HEK293T (cell line): ENCODE measurements at regions not wholly inside any gene's neighbourhood (a gene's known extent, or its start where the extent isn't known, plus 50 kb on each side); places are given as distances from the start of the nearest gene placed in this dataset.

Experiments
- CTCF ChIA-PET: fragments of 350-600 bp; formaldehyde crosslinking; extraction: SDS; loops from one replicate; lab custom pipeline; 2021; ENCODE audit warnings: antibody characterized with exemption, inconsistent platforms; lab: Yijun Ruan, JAX
- POLR2A ChIA-PET: fragments of 350-600 bp; formaldehyde crosslinking; extraction: SDS; loops from one replicate; lab custom pipeline; 2020; ENCODE audit warnings: antibody characterized with exemption, inconsistent platforms; lab: Yijun Ruan, JAX
- DNase-seq: peaks from one replicate; pipeline ENCODE4 v3.0.0; 2012; ENCODE audit warnings: mixed read lengths; ENCODE audit errors: extremely low spot score
- ARNT ChIP-seq: fragments of 450-650 bp; IDR thresholded peaks from 2 replicates; pipeline ENCODE4 v1.6.1; 2017; ENCODE audit warnings: mild to moderate bottlenecking
- BHLHE40 ChIP-seq: fragments of 450-650 bp; IDR thresholded peaks from 2 replicates; pipeline ENCODE4 v1.6.1; 2016; ENCODE audit warnings: mild to moderate bottlenecking, moderate library complexity, borderline replicate concordance
- CTBP1 ChIP-seq: fragments of 450-650 bp; IDR thresholded peaks from 2 replicates; pipeline ENCODE4 v1.6.1; 2016; ENCODE audit warnings: borderline replicate concordance
- ELF4 ChIP-seq: fragments of 450-650 bp; IDR thresholded peaks from 2 replicates; pipeline ENCODE4 v1.6.1; 2017; ENCODE audit warnings: antibody characterized with exemption
- FOXA1 ChIP-seq: fragments of 450-650 bp; IDR thresholded peaks from 2 replicates; pipeline ENCODE4 v1.6.1; 2016; ENCODE audit warnings: mild to moderate bottlenecking
- FOXK2 ChIP-seq: fragments of 450-650 bp; IDR thresholded peaks from 2 replicates; pipeline ENCODE4 v1.6.1; 2016; ENCODE audit warnings: mild to moderate bottlenecking
- FOXM1 ChIP-seq: fragments of 450-650 bp; IDR thresholded peaks from 2 replicates; pipeline ENCODE4 v1.6.1; 2017; ENCODE audit warnings: mild to moderate bottlenecking, borderline replicate concordance
- HDGF ChIP-seq: fragments of 450-650 bp; IDR thresholded peaks from 2 replicates; pipeline ENCODE4 v1.6.1; 2017; ENCODE audit warnings: antibody characterized with exemption, borderline replicate concordance
- L3MBTL2 ChIP-seq: fragments of 450-650 bp; conservative IDR thresholded peaks from 2 replicates; pipeline ENCODE4 v1.6.1; 2016; ENCODE audit warnings: mild to moderate bottlenecking
- LEF1 ChIP-seq: fragments of 450-650 bp; IDR thresholded peaks from 2 replicates; pipeline ENCODE4 v1.6.1; 2017; ENCODE audit warnings: mild to moderate bottlenecking, borderline replicate concordance
- NFRKB ChIP-seq: fragments of 450-650 bp; IDR thresholded peaks from 2 replicates; pipeline ENCODE4 v1.6.1; 2016; ENCODE audit warnings: mild to moderate bottlenecking, moderate library complexity
- PKNOX1 ChIP-seq: fragments of 450-650 bp; IDR thresholded peaks from 2 replicates; pipeline ENCODE4 v1.6.1; 2016
- SP1 ChIP-seq: fragments of 450-650 bp; IDR thresholded peaks from 2 replicates; pipeline ENCODE4 v1.6.1; 2017
- SUZ12 ChIP-seq: fragments of 450-650 bp; IDR thresholded peaks from 2 replicates; pipeline ENCODE4 v1.6.1; 2016; ENCODE audit warnings: mild to moderate bottlenecking
- TARDBP ChIP-seq: fragments of 450-650 bp; IDR thresholded peaks from 2 replicates; pipeline ENCODE4 v1.6.1; 2016
- ZNF384 ChIP-seq: fragments of 450-650 bp; IDR thresholded peaks from 2 replicates; pipeline ENCODE4 v1.6.1; 2016

- no peak for DNase-seq
- CTCF ChIA-PET = no interaction called here
- TF ChIP-seq HDGF (no peak), LEF1 (no peak), FOXM1 (no peak), ELF4 (no peak), NFRKB (no peak), TARDBP (no peak), BHLHE40 (no peak), FOXA1 (no peak), SUZ12 (no peak), PKNOX1 (no peak), SP1 (no peak), ARNT (no peak), L3MBTL2 (no peak), CTBP1 (no peak), ZNF384 (no peak)
- POLR2A ChIA-PET = no interaction called here
Observed at GRCh38 chrX:3204606-3205005, 141.8 kb downstream of the MXRA5 start.

GRCh38 chrX:3195845-3196244 lies 150.6 kb downstream of the MXRA5 start:
- POLR2A ChIA-PET = no interaction called here

GRCh38 chrX:3192835-3193234 lies 151.6 kb downstream of the ARSF start:
- ChIA-PET POLR2A (no interaction called here), CTCF (no interaction called here)
- DNase-seq = no peak
- TF ChIP-seq LEF1 (no peak), PKNOX1 (no peak)

More at GRCh38 chrX:3195845-3196244, 150.6 kb downstream of the MXRA5 start:
- no peak for TF ChIP-seq PKNOX1
- no peak for TF ChIP-seq SUZ12
- no peak for TF ChIP-seq CTBP1
- TF ChIP-seq L3MBTL2 = no peak
- no peak for TF ChIP-seq SP1
- no peak for TF ChIP-seq BHLHE40
- no peak for TF ChIP-seq FOXM1
- TF ChIP-seq ELF4 = no peak
- no peak for TF ChIP-seq HDGF
- no peak for TF ChIP-seq FOXK2
- TF ChIP-seq LEF1 = no peak
- TF ChIP-seq ARNT = no peak
- no peak for TF ChIP-seq ZNF384
- no peak for TF ChIP-seq FOXA1
- TF ChIP-seq TARDBP = no peak
- TF ChIP-seq NFRKB = no peak
- DNase-seq = no peak
- CTCF ChIA-PET = no interaction called here

- POLR2A ChIA-PET = no interaction called here
- CTCF ChIA-PET = no interaction called here
- DNase-seq = no peak
- no peak for TF ChIP-seq NFRKB
- TF ChIP-seq HDGF = no peak
- TF ChIP-seq PKNOX1 = no peak
- no peak for TF ChIP-seq ARNT
- TF ChIP-seq CTBP1 = no peak
- no peak for TF ChIP-seq ELF4
- no peak for TF ChIP-seq ZNF384
- TF ChIP-seq L3MBTL2 = no peak
- TF ChIP-seq SUZ12 = no peak
- TF ChIP-seq BHLHE40 = no peak
- no peak for TF ChIP-seq FOXK2
- TF ChIP-seq FOXM1 = no peak
- no peak for TF ChIP-seq SP1
Observed at GRCh38 chrX:3191796-3192195, 150.5 kb downstream of the ARSF start.

- CTCF ChIA-PET = no interaction called here
- POLR2A ChIA-PET = no interaction called here
- no peak for DNase-seq
- no peak for TF ChIP-seq ZNF384
Observed at GRCh38 chrX:3191201-3191600, 149.9 kb downstream of the ARSF start.

- DNase-seq = no peak
- ChIA-PET CTCF (no interaction called here), POLR2A (no interaction called here)
- TF ChIP-seq CTBP1 (no peak), ELF4 (no peak), SUZ12 (no peak), FOXM1 (no peak)
Observed at GRCh38 chrX:3184176-3184930, 143.1 kb downstream of the ARSF start.
